ENCODE measurements at regions not wholly inside any gene's neighbourhood (a gene's known extent, or its start where the extent isn't known, plus 50 kb on each side); places are given as distances from the start of the nearest gene placed in this dataset.
"Not testable (repeated sequence)": the region's sequence is repeated elsewhere in the genome, so short reads cannot be mapped to it uniquely, and the experiment has no call there.

- DNase-seq: no peak
Observed at GRCh38 chr5:74499256-74500050, 141.1 kb downstream of the ENC1 start.

- DNase-seq: no peak
Observed at GRCh38 chr5:74497706-74498105, 142.8 kb downstream of the ENC1 start.

DNA sequence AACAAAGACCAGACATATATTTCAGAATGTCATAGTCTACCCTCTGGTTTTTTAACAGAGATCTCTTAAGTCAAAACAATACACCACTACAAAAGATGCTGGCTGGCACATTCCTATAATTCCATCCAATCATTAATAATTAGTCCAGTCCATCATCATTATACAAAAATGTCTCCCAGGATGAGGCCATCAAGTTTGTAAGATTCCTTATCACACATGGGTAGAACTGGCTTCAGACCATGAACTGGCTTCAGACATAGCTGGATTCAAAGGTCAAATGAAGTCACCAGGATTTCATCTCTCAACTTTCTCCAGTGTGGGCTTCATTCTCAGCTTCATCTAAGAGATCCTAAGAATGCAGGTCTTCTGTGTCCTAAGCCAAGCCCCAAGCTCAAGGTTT lies 147.1 kb downstream of the ENC1 start:
- peak; percentile 59 for DNase-seq

- no peak for DNase-seq
Observed at GRCh38 chr5:74492230-74492629, 148.3 kb downstream of the ENC1 start.

- peak; percentile 29 for DNase-seq
Observed at GRCh38 chr5:74491586-74491985, 148.9 kb downstream of the ENC1 start.

DNA sequence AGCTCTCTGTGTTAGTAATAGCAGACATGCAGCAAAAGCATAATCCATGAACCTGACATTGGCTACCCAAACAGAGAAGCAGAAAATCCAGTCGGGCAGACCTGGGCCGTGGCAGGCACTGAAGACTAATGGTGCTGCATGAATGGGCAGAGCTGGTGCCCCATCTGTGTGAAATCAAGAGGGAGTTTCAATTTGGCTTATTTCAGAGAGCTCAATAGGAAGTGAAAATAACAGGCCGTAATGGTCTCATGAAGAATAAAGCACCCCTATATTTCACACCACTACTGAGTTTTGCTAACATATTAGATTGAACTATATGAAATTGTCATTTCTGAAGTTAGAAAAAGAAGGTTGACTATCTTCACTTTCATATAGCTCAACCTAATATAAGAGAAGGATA lies 149.7 kb downstream of the ENC1 start:
- no peak for DNase-seq

DNA sequence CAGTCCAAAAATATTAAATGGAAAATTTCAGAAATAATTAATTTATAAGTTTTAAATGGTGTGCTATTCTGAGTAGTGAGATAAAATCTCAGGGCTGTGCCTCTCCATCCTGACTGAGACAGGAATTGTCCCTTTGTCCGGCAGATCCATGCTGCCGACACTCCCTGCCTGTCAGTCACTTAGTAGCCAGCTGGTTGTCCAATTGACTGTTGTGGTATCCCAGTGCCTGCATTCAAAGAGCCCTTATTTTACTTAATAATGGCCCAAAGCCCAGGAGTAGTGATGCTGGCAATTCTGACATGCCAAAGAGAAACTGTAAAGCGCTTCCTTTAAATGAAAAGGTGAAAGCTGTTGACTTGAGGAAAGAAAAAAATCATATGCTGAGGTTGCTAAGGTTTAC lies 157.5 kb downstream of the ENC1 start:
- DNase-seq: no peak

DNA sequence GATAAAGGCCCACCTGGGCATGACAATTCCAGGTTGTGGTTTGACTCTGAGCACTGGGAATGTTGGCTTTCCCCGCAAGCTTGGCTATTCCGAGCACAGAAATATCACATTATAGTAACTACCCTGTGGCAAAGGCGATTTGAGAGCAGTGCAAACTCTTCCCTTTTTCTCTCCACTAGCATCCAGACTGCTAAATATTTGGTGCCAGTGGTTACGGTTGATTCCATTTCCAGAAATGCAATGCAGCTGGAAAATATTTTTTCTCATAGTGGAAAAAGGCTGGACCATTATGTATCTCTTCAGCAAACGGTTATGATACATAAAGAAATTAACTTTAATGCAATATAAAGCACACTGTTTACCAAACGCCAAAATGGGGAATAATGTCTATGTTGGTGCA lies 158.0 kb downstream of the ENC1 start:
- no peak for DNase-seq

DNA sequence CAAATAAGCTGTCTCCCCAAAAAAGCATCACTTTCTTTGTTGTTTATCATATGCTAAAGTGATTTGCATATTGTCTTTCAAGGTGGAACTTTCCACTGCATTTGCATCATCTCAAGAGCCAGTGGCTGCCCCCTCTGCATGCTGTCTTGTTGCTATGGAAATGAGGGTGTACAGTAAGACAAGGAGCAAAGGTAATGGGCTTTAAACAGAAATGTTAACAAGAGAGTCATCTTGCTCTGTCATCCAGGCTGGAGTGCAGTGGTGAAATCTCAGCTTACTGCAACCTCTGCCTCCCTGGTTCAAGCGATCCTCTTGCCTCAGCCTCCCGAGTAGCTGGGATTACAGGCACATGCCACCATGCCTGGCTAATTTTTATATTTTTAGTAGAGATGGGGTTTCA lies 159.2 kb downstream of the ENC1 start:
- not testable (repeated sequence) for DNase-seq

GRCh38 chr5:74480201-74480600 lies 160.3 kb downstream of the ENC1 start:
- DNase-seq: no peak

- DNase-seq: no peak
Observed at GRCh38 chr5:74478328-74478727, 162.2 kb downstream of the ENC1 start.

DNA sequence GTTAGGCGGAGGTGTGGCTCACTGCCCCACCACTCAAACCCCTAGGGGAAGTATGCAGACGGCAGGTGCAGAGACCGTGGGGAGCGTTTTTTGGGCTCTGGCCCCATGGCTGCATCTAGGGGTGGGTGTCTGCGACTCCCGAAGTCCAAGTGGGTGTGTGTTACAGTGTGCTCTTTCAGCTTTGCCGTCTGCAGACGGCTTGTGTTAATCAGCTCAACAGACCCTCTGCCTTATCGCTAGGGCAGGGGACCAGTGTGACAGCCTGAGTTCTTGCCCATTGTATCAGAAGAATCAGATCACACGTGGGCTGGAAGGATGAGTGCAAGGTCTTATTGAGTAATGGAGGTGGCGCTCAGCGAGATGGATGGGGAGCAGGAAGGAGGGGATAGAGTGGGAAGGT lies 162.8 kb downstream of the ENC1 start:
- no peak for DNase-seq

GRCh38 chr5:74476819-74477453 lies 163.6 kb downstream of the ENC1 start:
- DNase-seq: no peak

DNA sequence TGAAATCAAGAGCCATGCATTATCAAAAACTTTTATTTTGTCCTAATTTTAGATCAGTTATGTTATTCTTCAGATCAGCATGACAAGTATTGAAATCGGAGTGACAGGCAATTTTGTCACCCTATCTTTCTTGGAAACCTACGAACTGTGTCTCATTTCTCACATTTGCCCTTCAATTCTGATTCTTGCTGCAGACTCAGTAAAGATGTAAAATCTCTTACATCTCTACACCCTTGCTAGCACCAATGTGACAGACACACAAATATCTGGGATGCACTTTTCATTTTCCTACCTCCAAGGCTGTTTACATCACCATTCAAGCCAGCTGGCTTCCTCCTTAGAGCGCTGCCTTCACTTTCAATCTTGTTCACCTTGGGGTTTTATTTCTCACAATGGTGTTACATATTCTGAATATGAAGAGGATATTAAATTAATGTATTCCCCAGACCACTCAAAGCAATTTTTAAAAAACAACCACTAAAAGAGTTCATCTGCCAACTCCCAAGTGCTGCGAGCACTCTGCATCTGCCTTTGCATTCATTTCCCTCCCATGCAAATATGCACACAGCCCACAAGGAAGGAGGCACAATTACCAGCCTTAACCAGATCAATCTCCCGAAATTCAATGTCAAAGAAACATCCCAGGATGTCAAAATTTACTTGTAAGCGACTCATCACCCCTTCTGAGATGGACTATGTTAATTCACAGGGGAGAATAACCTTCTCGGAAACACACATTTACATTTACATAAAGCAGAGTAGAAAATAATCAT lies 164.3 kb downstream of the ENC1 start:
- no peak for DNase-seq

- no peak for DNase-seq
Observed at GRCh38 chr5:74471875-74472274, 168.7 kb downstream of the ENC1 start.

- DNase-seq: no peak
Observed at GRCh38 chr5:74469234-74469994, 171.1 kb downstream of the ENC1 start.

- no peak for DNase-seq
Observed at GRCh38 chr5:74468421-74468820, 172.1 kb downstream of the ENC1 start.

GRCh38 chr5:74465724-74466123 lies 174.8 kb downstream of the ENC1 start:
- DNase-seq: no peak

DNA sequence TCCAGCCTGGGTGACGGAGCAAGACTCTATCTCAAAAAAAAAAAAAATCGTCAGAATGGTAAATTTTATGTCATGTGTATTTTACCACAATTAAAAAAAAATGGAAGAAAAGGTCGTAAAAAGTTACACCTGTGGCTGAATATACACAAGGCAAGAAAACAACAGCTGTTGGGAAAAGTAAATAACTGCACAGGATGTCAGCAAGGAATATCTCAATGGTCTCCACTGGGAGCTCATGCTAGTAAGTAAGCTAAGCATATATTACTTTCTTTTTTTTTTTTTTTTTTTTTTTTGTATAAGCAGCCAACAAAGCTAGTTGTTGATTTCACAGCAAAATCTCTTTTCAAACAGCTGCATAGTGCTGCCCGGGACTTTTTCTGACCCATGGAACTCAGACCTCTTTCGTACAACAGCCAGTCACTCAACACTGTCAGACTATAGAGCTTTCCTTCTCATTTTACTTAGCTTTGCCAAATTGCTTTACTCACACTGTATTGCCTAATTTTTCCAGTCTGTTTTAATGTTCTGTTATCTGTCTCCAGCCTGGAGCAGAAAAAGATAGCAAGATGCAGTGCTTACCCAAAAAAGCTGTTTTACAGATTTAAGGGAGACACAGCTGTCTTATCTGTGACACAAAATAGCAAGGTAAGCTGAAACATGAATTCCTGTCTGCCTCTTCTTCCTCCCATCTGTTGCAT lies 175.9 kb downstream of the ENC1 start:
- peak; percentile 3 for DNase-seq

GRCh38 chr5:74462356-74462755 lies 178.2 kb downstream of the ENC1 start:
- DNase-seq: no peak

DNA sequence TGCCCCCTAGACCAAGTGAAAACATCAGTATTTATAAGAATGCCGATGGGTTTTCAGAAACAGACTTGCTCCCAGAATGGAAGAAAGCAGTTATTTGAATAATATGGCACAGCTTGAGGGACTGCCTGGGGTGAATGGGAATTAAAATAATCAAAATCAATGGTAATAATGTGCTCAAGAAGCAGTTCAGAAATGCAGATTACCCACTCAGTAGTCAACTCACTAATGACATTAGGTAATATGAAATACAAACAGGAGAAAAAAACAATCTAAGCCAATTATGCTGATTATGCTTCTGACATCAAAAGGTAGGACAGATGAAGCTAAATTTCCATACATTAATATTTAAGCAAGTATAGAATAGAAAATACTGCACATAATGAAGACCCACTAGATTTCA lies 179.3 kb downstream of the ENC1 start:
- no peak for DNase-seq

DNA sequence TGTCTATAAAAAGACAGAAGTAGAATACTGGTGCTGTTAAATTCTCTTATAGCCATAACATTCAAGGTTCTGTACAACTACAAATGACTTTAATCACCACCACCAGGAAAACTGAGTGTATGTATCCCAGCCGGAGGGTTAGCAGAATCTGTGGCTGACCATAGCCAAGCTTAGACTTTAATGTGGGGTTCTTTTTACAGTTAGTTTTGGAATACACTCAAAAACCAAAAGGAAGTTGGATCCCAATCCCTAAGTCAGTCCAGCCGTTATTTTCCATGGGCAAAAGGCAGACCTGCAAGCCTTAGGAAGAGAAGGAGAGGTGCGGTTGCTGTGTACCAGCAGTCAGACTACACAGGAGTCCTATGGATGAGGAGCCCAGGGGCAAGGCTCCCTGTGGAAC lies 179.8 kb downstream of the ENC1 start:
- no peak for DNase-seq
